H9 (cell line): ENCODE measurements at regions not wholly inside any gene's neighbourhood (a gene's known extent, or its start where the extent isn't known, plus 50 kb on each side); places are given as distances from the start of the nearest gene placed in this dataset.

Source experiments
- DNase-seq: peaks from one replicate; pipeline ENCODE4 v3.0.0-alpha.2; 2017
- H2AFZ ChIP-seq: one replicate; pipeline ENCODE4 v1.6.1; 2013; ENCODE audit warnings: mild to moderate bottlenecking, low read length, control low read depth, moderate library complexity
- H2AK5ac ChIP-seq: 2 replicates; pipeline ENCODE4 v1.6.1; 2013; ENCODE audit warnings: low read length, control low read depth, mixed read lengths; ENCODE audit not compliant: insufficient read length
- H2BK120ac ChIP-seq: one replicate; pipeline ENCODE4 v1.6.1; 2013; ENCODE audit warnings: low read depth, mild to moderate bottlenecking, low read length, control low read depth, inconsistent platforms; ENCODE audit not compliant: poor library complexity, severe bottlenecking
- H2BK12ac ChIP-seq: 2 replicates; pipeline ENCODE4 v1.6.1; 2013; ENCODE audit warnings: low read length, control low read depth, mixed read lengths, low read depth; ENCODE audit not compliant: insufficient read length
- H2BK15ac ChIP-seq: 2 replicates; pipeline ENCODE4 v1.6.1; 2013; ENCODE audit warnings: low read depth, low read length, control low read depth
- H2BK20ac ChIP-seq: one replicate; pipeline ENCODE4 v1.6.1; 2013; ENCODE audit warnings: low read depth, mild to moderate bottlenecking, low read length, control low read depth, inconsistent platforms; ENCODE audit not compliant: poor library complexity, severe bottlenecking
- H2BK5ac ChIP-seq: 2 replicates; pipeline ENCODE4 v1.6.1; 2013; ENCODE audit warnings: low read length, control low read depth, mixed read lengths; ENCODE audit not compliant: insufficient read length
- H3K14ac ChIP-seq: 2 replicates; pipeline ENCODE4 v1.6.1; 2013; ENCODE audit warnings: low read length, control low read depth; ENCODE audit not compliant: insufficient read depth
- H3K18ac ChIP-seq: 2 replicates; pipeline ENCODE4 v1.6.1; 2013; ENCODE audit warnings: low read depth, mild to moderate bottlenecking, mixed read lengths, low read length, control low read depth; ENCODE audit not compliant: insufficient read length
- H3K23ac ChIP-seq: 2 replicates; pipeline ENCODE4 v1.6.1; 2013; ENCODE audit warnings: low read length, control low read depth, mixed read lengths, low read depth; ENCODE audit not compliant: insufficient read length
- H3K23me2 ChIP-seq: 2 replicates; pipeline ENCODE4 v1.6.1; 2013; ENCODE audit warnings: low read depth, mild to moderate bottlenecking, mixed read lengths, low read length, control low read depth; ENCODE audit not compliant: insufficient read length, poor library complexity, severe bottlenecking
- H3K27ac ChIP-seq: 2 replicates; pipeline ENCODE4 v1.5.1; 2013; ENCODE audit warnings: low read length, control low read depth, mixed read lengths, low read depth; ENCODE audit not compliant: insufficient read length
- H3K27me3 ChIP-seq: 2 replicates; pipeline ENCODE4 v1.6.1; 2013; ENCODE audit warnings: low read length, control low read depth, inconsistent platforms; ENCODE audit not compliant: insufficient read depth
- H3K4ac ChIP-seq: 2 replicates; pipeline ENCODE4 v1.6.1; 2013; ENCODE audit warnings: low read depth, mild to moderate bottlenecking, control low read depth, inconsistent platforms, low read length, moderate library complexity
- H3K4me1 ChIP-seq: 2 replicates; pipeline ENCODE4 v1.6.1; 2013; ENCODE audit warnings: low read length, control low read depth, inconsistent platforms; ENCODE audit not compliant: insufficient read depth
- H3K4me2 ChIP-seq: 2 replicates; pipeline ENCODE4 v1.6.1; 2013; ENCODE audit warnings: low read length, control low read depth, mixed read lengths; ENCODE audit not compliant: insufficient read length, insufficient read depth
- H3K56ac ChIP-seq: 2 replicates; pipeline ENCODE4 v1.6.1; 2013; ENCODE audit warnings: low read depth, mild to moderate bottlenecking, mixed read lengths, low read length, control low read depth; ENCODE audit not compliant: insufficient read length
- H3K79me1 ChIP-seq: 2 replicates; pipeline ENCODE4 v1.6.1; 2013; ENCODE audit warnings: low read depth, mild to moderate bottlenecking, moderate library complexity, low read length, control low read depth, inconsistent platforms; ENCODE audit not compliant: insufficient read depth, poor library complexity, severe bottlenecking
- H3K79me2 ChIP-seq: 2 replicates; pipeline ENCODE4 v1.6.1; 2013; ENCODE audit warnings: low read length, control low read depth, inconsistent platforms; ENCODE audit not compliant: insufficient read depth
- H3K9ac ChIP-seq: 2 replicates; pipeline ENCODE4 v1.6.1; 2013; ENCODE audit warnings: low read length, control low read depth, mixed read lengths; ENCODE audit not compliant: insufficient read length; ENCODE audit errors: extremely low read depth
- H3K9me3 ChIP-seq: one replicate; pipeline ENCODE4 v1.6.1; 2013; ENCODE audit warnings: low read depth, low read length, inconsistent platforms; ENCODE audit not compliant: control insufficient read depth
- H3T11ph ChIP-seq: one replicate; pipeline ENCODE4 v1.6.1; 2013; ENCODE audit warnings: mild to moderate bottlenecking, low read length, control low read depth, inconsistent platforms
- H4K20me1 ChIP-seq: one replicate; pipeline ENCODE4 v1.6.1; 2013; ENCODE audit not compliant: control insufficient read depth, insufficient read length, insufficient read depth
- H4K5ac ChIP-seq: 2 replicates; pipeline ENCODE4 v1.6.1; 2013; ENCODE audit warnings: low read depth, mild to moderate bottlenecking, mixed read lengths, low read length, control low read depth; ENCODE audit not compliant: insufficient read length
- H4K8ac ChIP-seq: replicated peaks from 2 replicates; pipeline ENCODE4 v1.6.1; 2013; ENCODE audit warnings: low read length, control low read depth, mixed read lengths, low read depth; ENCODE audit not compliant: insufficient read length
- H4K91ac ChIP-seq: 2 replicates; pipeline ENCODE4 v1.6.1; 2013; ENCODE audit warnings: low read depth, mild to moderate bottlenecking, moderate library complexity, mixed read lengths, low read length, control low read depth; ENCODE audit not compliant: insufficient read length
- H3K27ac Mint-ChIP-seq, 3 experiments: 2 replicates in 2 of 3; 3 replicates in 1 of 3; pipeline ENCODE4 v1.8.0; 2020 to 2021; ENCODE audit warnings: mixed read lengths in 3 of 3, mild to moderate bottlenecking in 1 of 3, moderate library complexity in 1 of 3
- H3K27me3 Mint-ChIP-seq: 2 replicates; pipeline ENCODE4 v1.8.0; 2021; ENCODE audit warnings: low read depth, mild to moderate bottlenecking, moderate library complexity, mixed read lengths
- H3K36me3 Mint-ChIP-seq, 3 experiments: 2 replicates in 2 of 3; 3 replicates in 1 of 3; pipeline ENCODE4 v1.8.0; 2020 to 2021; ENCODE audit warnings: low read depth in 3 of 3, mixed read lengths in 3 of 3; ENCODE audit not compliant: insufficient read depth in 1 of 3
- H3K4me1 Mint-ChIP-seq, 2 experiments: 2 replicates each; pipeline ENCODE4 v1.8.0; 2020; ENCODE audit warnings: mixed read lengths in 2 of 2
- H3K4me3 Mint-ChIP-seq, 2 experiments: 2 replicates in 1 of 2; 3 replicates in 1 of 2; pipeline ENCODE4 v1.8.0; 2020 to 2021; ENCODE audit warnings: mild to moderate bottlenecking in 2 of 2, mixed read lengths in 2 of 2, moderate library complexity in 1 of 2
- H3K9me3 Mint-ChIP-seq, 2 experiments: 2 replicates in 1 of 2; 3 replicates in 1 of 2; pipeline ENCODE4 v1.8.0; 2020; ENCODE audit warnings: mild to moderate bottlenecking in 2 of 2, mixed read lengths in 2 of 2, moderate library complexity in 1 of 2
- WGBS: extraction: QIAGEN DNeasy Blood & Tissue Kit; methylation state at CpG from one replicate; pipeline ENCODE4 v1.1.7; 2013; ENCODE audit warnings: missing lambda C conversion rate, low lambda C conversion rate, mixed read lengths; ENCODE audit not compliant: insufficient read length; ENCODE audit errors: extremely low coverage; 5-methylcytosine and 5-hydroxymethylcytosine counted together
- TF ChIP-seq, protein P1 (sequence below): fragments of 200-600 bp; sonication (generic); conservative IDR thresholded peaks from 3 replicates; pipeline ENCODE4 v1.8.0; 2021; ENCODE audit warnings: antibody characterized with exemption, mild to moderate bottlenecking

DNA sequence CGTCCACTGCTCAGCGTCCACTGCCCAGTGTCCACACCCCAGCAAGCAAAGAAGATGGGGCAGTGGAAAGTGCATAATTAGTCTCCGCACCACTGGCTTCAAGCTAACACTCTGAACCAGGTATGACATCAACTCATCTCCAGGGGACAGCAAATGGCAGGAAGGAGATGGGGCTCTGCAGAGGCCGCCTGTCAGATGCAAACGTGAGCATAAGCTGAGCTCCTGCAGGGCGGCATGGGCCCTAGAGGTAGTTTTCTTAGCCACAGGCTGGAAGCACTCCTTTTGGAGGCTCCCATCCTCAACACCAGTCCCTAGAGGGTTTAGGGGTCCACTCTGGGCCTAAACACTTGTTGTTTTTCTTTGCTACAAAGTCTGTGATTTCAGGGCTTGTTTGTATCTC lies 335.8 kb upstream of the MKI67 start:
- Histone ChIP-seq H3K9me3 (no peaks in the 10 kb centered on the region), H4K20me1 (no peaks in the 10 kb centered on the region), H2AK5ac (no peak overlapping the region), H4K8ac (no peak overlapping the region), H3K79me2 (no peaks in the 10 kb centered on the region), H2BK20ac (no peak overlapping the region), H3K23ac (no peak overlapping the region), H3K27ac (no peak overlapping the region), H3K4me2 (no peak overlapping the region), H3K9ac (no peak overlapping the region), H3K14ac (no peak overlapping the region), H2BK120ac (no peak overlapping the region), H3K79me1 (no peaks in the 10 kb centered on the region), H3K23me2 (no peaks in the 10 kb centered on the region), H3K27me3 (no peaks in the 10 kb centered on the region), H3K4me1 (no peaks in the 10 kb centered on the region), H2BK15ac (no peak overlapping the region), H3K4ac (no peak overlapping the region), H3K56ac (no peak overlapping the region), H3T11ph (no peak overlapping the region), H2AFZ (no peak overlapping the region), H4K91ac (no peak overlapping the region), H2BK12ac (no peak overlapping the region), H4K5ac (no peak overlapping the region), H3K18ac (no peak overlapping the region), H2BK5ac (no peak overlapping the region)
- peaks cover 4 to 11% of the 10 kb centered on the region in 2 experiments for H3K4me1 Mint-ChIP-seq
- DNase-seq: no peak
- H3K27me3 Mint-ChIP-seq: peaks cover 2% of the 10 kb centered on the region
- no CpG with 5 or more reads among the region's 6 CpGs for WGBS
- H3K36me3 Mint-ChIP-seq: no peaks in the 10 kb centered on the region
- TF ChIP-seq, protein P1, sequence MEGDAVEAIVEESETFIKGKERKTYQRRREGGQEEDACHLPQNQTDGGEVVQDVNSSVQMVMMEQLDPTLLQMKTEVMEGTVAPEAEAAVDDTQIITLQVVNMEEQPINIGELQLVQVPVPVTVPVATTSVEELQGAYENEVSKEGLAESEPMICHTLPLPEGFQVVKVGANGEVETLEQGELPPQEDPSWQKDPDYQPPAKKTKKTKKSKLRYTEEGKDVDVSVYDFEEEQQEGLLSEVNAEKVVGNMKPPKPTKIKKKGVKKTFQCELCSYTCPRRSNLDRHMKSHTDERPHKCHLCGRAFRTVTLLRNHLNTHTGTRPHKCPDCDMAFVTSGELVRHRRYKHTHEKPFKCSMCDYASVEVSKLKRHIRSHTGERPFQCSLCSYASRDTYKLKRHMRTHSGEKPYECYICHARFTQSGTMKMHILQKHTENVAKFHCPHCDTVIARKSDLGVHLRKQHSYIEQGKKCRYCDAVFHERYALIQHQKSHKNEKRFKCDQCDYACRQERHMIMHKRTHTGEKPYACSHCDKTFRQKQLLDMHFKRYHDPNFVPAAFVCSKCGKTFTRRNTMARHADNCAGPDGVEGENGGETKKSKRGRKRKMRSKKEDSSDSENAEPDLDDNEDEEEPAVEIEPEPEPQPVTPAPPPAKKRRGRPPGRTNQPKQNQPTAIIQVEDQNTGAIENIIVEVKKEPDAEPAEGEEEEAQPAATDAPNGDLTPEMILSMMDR: no peak
- no peak overlapping the region for H3K27ac Mint-ChIP-seq
- peaks cover 5 to 6% of the 10 kb centered on the region in 2 experiments; a peak in 2 of 5 replicates for H3K9me3 Mint-ChIP-seq
- no peak overlapping the region for H3K4me3 Mint-ChIP-seq
